Fibroblast of skin of right biceps (primary cell): ENCODE measurements at regions not wholly inside any gene's neighbourhood (a gene's known extent, or its start where the extent isn't known, plus 50 kb on each side); places are given as distances from the start of the nearest gene placed in this dataset.

Experiments
- DNase-seq: peaks from one replicate; pipeline ENCODE4 v3.0.0-alpha.2; 2013

DNA sequence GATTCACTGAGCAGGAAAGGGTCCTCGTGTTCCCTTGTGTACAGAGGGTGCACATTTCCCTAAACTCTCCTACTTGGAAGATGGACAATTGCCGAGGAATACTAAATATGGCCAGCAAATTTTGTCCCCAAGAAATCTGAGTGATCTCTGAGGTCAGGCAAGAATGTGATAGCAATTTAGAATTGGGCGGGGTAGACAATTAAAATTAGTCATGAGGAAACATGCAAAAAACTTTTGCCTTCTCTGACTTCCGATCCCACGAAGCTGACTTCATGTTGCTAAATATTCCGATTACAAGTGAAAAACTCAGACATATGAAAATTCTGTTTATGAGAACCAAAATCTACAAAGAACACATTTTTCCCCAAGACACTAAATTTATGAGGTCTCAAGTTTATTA, 453.9 kb upstream of the ZFP42 start:
- DNase-seq = peak; percentile 13

DNA sequence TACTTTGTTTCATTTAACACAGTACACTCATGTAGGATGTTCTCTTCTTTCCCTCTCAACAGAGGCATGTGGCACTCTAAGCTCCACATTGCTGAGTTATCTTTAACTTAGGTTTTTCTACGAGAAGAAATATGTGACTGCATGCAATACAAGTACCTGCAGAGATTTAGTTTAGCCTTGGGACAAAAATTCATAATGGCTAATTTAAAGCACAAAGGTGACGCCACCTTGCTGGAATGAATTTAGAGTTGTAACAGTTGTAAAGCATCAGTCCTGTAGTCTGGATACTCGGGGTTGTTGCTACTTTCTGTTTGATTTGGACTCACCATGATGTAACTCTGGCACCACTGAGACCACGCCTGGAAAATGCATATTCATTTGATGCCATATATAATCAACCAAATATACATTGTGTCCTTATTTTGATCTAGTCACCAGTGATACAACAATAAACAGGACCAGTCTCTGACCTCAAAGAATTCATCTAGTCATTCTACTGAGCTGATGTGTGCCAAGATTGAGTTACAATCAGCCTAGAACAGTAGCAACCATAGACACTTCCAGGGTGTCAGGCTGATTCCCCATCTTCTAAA, 451.0 kb upstream of the ZFP42 start:
- no peak for DNase-seq

DNA sequence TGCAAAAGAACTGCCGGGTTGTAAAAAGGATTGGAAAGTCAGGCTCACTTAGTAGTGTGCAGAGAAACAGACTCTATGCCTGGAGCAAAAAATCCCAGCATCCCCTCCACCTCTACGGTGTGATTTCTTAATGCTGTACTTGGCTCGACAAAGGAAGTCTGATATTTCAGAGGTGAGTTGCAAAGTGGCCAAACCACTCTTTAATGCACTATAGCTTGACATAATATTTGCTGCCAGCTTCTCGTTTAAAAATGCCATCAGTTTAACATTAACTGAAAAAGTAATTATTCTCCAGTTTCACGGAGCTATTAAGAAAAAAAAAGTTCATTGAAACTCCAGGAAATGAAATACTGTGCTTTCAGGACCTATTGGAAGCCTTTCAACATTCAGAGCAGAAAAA, 448.3 kb upstream of the ZFP42 start:
- no peak for DNase-seq

DNA sequence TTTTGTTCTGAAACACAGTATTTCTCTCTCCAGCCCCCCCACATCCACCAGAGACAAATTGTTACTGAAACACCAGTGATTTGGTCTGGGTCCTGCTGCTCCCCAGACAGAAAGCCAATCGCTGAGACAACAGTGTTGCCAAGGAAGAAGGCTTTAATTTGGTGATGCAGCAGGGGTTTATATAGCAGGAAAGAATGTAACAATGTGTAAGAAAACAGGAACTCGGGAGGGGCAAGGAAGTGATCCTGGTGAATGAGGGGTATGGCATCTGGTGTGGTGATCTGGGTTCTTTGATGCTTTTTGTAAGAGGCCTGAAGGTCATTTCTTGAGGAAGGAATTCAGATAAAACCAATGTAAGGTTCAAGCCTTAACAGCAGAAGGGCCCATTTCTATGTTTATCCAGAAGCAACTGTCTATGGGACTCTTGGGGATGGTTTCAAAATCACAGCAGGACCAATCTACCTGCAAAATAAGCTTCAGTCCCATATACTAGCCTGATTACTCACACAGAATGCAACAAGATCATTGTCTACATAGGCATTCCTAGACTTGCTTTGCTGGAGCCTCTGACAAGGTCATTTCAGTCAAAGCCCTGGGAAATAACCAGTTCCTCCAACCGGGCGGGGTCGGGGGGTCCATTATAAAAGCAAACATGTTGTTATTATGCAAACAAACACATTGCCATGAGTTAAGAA, 445.2 kb upstream of the ZFP42 start:
- peak; percentile 51 for DNase-seq

DNA sequence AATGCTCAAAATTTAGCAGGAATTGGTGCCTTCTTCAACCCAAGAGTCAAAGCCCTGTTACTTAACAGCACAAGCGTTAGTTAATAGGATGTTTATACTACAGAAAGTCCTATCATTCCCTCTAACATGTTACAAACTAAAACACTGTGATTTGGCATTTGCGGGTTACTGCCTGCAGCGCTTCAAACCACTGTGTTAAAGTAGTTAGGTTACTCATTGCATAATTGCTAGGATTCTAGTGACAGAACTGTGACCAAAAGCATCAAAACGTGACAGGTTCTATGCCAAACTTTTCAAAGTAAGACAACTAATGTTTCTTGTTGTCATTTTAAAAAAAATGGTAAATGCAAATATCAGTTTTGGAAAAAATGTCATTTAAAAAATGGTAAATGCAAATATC, 442.8 kb upstream of the ZFP42 start:
- no peak for DNase-seq

DNA sequence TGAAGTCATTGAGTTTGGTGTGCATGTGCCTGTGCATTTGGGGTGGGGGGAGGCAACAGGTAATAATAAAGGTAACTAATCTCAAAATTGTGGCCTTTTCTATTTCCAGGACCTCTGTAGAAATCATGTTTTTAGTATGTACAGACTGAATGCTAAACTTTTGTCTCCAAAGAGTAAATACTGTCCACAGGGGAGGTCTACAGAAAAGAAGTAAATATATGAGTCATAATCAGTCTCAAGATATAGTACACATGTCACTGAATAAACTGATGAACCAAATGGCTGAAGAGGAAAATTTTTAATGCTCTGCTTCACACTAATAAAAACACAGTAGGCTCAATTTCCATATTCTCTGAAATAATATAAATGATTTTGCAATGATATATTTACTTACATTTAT, 440.4 kb upstream of the ZFP42 start:
- DNase-seq = no peak

DNA sequence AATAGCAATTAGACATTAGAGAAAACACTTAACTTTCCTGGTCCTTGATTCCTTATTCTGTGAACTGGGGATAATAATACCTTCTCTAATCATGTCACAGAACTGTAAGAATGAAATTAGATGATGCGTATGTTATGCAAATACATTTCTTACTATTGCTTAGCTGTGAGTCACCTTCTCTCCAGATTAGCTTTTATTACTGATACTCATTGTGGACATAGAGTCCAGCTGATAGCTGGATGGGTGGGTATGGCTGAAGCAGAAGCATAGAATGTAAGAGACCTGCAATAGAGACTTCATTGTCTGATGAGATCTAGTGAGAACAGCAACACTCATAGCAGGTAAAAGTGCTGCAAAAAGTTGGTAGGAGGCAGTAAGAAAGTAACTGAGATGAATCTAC, 437.2 kb upstream of the ZFP42 start:
- no peak for DNase-seq

DNA sequence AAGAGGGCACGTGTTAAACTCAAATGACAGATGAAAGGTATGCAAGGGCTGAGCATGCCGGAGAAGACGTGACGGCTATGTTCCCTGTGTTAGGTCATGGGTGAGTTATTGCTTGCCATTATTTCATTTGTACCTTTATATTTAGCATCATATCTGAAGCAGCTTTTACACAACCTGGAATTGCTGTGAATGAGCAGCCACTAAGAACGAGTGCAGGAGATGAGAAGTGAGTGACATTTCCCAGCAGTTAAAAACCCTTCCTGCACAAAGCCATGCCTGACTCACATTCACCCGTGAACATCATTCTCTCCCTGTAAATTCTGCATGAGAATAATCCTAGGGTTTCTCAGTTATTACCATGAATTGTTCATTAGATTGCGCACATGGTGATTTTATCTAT, 433.2 kb upstream of the ZFP42 start:
- DNase-seq = no peak

DNA sequence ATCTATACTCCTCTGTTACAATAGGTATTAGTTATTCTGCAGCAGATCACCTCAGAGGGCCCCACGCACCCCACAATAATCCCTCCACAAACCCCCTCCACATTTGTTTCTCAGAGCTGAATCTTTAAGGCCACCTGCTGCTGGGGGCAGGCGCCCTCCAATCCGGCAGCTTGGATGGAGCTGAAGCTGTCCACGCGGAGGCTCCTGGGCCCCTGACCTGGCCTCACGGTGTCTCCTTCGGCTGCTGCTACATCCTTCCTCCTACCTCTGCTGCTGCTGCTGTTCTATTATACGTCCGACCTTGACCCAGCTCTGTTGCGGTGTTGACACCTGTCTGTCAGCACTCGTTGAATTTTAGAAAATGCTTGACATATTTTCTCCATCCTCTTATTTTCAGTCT, 430.2 kb upstream of the ZFP42 start:
- no peak for DNase-seq

DNA sequence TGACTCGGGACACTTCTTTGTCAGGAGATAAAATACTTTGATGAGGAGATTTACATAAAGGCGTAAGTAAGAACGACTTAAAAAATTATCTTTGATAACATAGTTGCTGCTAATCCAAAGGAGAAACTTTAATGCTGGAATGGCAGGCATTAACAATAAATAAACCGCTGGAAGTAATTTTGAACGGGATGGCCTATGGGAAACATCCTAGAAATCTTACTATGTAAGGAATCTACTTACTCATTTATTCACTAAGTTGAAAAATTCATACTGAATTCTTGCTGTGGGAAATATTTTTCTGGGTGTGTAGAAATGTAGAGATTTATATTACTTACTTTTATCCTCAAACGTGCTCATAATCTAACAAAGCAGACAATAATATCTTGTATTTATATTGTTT, 425.7 kb upstream of the ZFP42 start:
- peak; percentile 3 for DNase-seq

DNA sequence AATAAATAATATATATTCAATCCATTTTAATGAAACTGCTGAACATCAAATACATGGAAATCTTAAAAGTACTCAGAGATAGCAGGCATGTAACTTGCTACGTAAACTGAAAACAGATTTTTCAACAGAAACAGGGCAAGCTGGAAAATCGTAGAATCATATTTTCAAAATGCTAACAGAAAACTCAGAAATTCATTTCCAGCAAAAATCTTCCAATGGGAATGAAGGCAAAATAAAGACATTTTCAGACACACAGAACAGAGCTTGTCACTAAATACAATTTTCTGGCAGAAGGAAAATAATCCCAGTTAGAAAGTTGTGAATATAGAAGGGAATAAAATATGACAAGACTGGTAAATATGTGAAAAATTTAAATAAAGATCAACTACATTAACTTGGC, 419.9 kb upstream of the ZFP42 start:
- no peak for DNase-seq

DNA sequence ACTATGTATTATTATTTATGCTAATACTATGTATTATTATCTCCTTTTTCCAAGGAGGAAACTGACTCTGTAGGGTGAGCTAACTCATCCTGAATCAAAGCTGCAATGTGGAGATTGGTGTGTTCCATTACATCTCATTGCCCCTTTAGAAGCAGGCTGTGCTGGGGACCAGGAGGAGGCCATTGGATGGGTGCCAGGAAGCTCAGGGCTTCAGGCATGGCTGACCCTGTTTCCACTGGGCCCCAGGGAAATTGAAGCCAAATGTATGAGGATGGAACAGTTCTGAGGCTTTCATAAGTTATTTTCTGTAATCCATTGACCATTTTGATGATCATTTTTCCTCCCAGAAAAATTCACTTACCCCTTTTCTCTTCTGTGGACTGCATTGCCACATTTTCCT, 418.8 kb upstream of the ZFP42 start:
- no peak for DNase-seq

DNA sequence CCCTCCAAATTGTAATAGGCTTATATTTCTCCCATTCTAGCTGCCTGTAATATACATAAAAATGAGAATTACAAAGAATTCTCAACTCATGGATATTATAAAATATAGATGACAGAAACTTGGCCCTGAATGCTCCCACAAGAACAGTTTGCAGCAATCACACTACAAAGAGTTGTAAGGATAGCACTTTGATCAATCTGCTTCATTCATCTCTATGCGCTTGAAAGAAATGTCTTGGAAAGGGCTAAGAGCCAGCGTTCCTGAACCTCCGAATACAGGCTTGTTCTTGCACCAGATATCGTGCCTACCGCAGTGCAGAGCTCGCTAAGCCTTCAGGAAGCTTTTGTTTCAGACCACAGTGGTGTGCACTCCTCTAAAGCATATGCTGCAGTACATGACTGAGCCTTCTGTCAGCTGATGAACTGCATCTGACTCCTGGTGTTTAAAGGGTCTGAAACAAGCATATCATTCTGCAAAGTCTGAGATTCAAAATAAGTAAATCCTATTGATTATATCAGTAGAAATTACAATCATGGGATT, 417.6 kb upstream of the ZFP42 start:
- DNase-seq = peak; percentile 27

DNA sequence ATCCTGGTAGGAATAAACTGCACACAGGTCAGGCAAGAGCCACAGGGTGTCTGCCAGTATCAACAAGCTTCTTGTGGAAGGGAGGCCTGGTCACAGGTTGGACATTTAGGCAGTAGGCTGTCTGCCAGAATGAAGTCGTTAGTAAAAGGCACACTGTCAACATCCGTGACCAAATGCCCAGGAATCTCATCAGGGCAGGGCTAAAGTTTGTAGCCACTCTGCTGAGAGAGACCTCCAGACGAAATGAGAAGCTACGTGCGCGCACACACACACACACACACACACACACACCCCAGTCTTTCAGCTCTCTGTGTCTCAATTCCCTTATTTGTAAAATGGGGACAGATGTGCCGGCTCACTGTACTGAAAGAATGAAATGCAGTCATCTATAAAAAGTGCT, 408.7 kb upstream of the ZFP42 start:
- DNase-seq = peak; percentile 37

DNA sequence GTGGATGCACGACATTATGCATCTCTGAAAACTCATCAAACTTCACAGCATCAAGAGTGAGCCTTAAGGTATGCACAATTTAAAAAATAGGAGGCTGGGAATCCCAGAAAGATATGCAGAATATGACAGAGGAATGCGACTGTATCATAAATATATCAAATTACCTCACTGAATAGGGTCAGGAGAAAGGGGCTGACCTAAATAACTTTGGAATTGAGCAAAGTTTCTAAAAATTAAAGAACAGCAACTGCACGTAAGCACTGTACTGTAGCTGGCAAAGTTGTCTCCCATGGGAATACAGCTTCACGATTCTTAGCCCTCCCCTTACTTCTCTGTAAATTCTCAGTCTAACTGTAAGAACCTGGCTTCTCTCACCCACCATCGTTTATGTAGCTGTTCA, 397.4 kb upstream of the ZFP42 start:
- DNase-seq = peak; percentile 67

DNA sequence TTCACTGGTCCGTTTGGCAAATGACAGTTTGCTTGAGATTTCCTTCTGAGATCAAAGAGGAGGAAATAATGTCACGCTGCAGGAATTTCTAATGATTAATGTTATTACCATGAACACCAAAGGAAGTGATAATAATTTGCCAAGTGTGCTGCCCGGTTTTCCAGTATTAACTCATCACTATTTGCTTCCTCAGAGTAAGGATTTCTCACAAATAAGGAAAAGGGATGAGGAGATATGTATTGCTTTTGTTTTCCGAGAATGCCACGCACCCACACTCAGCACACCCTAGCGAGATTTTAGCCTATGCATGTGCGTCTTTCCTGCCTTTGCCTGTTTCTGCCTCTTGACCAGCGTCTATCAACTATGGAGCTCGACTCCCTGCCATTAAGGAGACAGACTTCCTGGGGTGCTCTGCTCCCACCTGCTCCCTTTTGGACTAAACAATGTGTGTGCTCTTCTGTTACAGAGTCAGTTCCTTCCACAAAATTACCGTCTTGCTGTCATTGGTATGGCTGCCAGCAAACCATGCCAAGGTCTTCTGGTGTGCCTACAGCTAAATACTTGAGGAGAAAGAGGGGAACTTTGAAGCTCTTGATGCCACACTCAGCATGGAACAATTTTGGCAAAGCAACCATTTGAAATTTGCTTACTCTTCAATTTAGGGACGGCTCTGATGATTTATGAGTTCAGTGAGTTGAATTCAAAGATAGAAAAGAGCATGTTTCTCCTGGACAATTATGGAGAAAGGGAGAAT, 393.1 kb upstream of the ZFP42 start:
- peak; percentile 85 for DNase-seq

DNA sequence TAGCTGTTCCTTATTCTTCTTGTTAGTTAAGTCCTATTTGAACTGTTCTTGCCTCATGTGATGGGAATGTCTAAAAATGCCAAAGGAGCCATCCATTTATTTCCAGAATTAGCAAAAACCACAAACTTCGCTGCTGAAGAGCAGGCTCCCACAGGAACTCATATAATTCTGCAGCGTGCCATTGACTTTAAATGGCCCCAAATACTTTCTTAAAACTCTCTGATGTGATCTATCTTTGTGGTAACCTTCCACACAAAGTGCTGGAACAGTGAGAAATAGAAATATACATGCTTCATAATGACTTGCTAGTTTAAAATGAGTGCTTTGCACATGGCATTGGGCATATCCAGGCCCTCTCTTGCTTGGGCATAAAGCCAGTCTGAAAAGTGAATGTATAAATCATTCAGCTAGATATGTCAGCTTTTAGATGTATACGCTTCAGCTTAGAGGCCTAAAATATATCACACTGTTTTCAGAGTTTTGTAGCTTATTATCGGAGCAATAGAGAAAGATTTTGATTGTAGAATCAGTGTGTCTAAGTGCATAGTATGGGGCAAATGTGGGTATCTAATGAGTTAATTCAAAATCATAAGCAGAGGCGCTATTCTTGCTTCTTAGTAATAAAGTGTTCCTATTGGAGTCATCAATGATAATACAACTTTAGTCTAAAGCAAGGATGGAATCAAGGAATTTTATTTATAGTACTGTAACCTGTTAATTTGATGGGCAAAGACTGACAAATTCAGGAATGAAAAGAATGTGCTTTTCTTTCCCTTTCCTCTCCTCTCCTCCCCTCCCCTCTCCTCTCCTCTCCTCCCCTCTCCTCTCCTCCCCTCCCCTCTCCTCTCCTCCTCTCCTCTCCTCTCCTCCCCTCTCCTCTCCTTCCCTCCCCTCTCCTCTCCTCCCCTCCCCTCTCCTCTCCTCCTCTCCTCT, 392.2 kb upstream of the ZFP42 start:
- peak; percentile 97 for DNase-seq

DNA sequence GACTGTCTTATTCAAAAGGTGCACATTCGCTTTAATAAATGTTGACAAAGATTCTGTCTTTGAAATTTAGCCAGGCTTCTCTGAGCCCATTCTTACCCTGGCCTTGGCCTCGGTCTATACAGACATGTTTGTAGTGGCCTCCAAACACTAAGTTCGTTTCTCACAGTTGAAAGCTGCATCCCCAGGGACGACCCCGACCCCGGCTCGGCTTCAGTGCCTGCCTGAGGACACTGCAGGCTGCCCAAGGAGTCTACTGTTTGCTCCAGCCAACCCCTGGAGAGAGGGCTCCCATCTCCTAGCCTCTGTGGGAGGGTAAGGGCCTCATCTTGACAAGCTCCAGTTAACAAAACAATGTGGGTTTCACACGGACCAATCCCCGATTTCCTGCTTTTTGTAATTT, 390.6 kb upstream of the ZFP42 start:
- DNase-seq = no peak

DNA sequence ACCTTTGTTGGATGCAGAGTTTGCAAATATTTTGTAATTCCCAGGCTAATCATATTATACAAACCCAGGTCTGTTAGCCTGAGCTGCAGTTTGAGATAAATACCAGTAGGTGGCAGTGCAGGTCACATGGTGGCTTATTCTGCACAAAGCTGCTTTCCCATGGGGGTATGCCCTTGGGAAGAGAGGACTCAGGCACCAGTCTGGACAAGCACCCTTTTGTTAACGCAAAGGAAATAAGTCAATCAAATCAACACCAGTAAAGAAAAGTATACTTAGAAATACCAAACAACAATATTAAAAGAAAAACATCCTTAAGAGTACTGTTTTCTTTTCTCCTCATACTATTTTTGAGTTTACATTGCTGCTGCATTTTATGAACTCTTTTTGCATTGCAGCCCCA, 389.0 kb upstream of the ZFP42 start:
- peak; percentile 67 for DNase-seq

DNA sequence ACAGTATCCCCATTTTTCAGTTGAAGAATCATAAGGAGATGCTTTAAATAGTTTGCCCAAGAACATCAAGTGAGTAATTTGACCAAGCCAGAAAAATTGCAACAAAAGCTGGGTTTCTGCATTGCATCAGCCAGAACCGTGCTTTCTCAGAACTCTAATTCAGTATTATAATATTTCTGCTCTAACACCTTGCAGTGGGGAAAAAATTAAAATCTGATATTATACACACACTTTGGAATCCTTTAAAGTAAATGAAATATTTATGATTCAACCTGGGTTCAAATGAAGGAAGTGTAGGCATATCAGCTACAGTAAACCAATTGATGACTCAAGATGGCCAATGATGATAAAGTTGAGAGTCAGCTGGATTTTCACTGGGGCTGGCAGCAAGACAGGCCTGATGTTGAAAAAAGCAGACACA, 387.6 kb upstream of the ZFP42 start:
- peak; percentile 75 for DNase-seq

DNA sequence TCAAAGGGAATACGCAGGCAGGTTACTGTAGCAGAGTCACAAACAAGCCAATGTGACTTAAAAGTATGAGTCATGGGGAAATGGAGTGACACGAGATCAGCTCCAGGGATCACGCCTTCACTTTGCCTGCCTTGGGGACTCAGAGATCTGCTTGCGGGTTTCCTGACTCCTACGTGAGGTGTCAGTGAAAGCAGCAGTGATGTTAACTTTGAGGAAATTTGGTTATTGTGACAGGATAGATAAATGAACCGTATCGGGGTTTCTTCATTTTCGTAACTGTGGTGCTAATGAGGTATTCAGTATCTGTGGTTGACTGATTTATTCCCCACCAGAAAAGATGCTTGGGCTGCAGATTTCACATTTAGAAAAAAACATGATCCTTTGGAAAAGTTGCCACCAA, 383.3 kb upstream of the ZFP42 start:
- peak; percentile 48 for DNase-seq

DNA sequence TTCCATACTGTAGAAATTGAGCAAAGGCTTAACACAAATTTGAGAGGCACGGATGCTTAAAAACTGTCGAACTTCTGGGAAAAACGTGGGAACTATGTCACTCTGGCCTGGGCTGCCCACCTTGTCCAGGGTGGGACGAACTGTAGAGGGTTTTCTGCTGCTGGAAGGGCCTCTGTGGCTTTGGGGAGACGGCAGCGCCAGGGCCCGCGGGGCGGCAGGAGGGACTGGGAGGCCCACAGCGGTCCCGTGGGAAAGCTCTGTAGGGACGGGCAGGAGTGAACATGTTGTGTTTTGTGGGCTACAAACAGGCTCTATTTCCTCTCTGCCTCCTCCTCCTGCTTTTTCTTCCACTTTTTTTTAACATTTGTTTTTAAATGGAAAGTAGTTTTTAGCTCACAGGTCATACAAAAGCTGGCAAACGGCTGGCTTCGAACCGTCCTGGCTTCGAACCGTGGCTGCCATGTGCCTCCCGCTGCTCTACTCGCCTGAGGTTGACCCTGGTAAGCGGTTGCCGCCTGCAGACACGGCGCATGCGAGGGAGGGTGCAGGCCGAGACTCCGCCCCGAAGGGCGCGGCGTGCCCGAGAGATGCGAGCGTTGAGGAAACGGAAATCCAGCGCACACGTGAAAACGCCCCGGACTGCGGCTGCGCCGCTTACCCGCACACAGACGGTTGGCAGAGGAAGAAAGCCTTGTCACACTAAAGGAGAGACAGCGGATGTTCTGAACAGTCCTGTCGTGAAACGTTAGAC, 382.3 kb upstream of the ZFP42 start:
- no peak for DNase-seq
